ENCODE measurements at regions not wholly inside any gene's neighbourhood (a gene's known extent, or its start where the extent isn't known, plus 50 kb on each side); places are given as distances from the start of the nearest gene placed in this dataset.

- TF ChIP-seq IKZF2 (IDR thresholded peaks at IDR 0.05) (no peak), HDAC2 (IDR thresholded peaks at IDR 0.05) (no peak), USF1 (IDR thresholded peaks at IDR 0.05; ENCODE audit: borderline replicate concordance, extremely low read length, insufficient read depth, low read depth, low read length) (no peak), RAD51 (IDR thresholded peaks at IDR 0.05) (no peak), SPI1 (IDR thresholded peaks at IDR 0.05; ENCODE audit: borderline replicate concordance, insufficient read depth, low read depth, low read length) (no peak), MTA3 (IDR thresholded peaks at IDR 0.05; ENCODE audit: borderline replicate concordance, low read length) (no peak), MLLT1 (IDR thresholded peaks at IDR 0.05) (no peak), BCL3 (IDR thresholded peaks at IDR 0.05; ENCODE audit: borderline replicate concordance, insufficient read depth, low read depth, low read length, poor library complexity, severe bottlenecking) (no peak), SMAD1 (IDR thresholded peaks at IDR 0.05; ENCODE audit: low read depth, partially characterized antibody) (no peak), SIX5 (IDR thresholded peaks at IDR 0.05; ENCODE audit: low read depth, low read length, severe bottlenecking) (no peak), TCF12 (IDR thresholded peaks at IDR 0.05; ENCODE audit: low read depth, low read length) (no peak)
Measured at GRCh38 chr4:107261241-107261874, 225.2 kb upstream of the DKK2 start (continued).
